ENCODE measurements at regions not wholly inside any gene's neighbourhood (a gene's known extent, or its start where the extent isn't known, plus 50 kb on each side); places are given as distances from the start of the nearest gene placed in this dataset.

DNA sequence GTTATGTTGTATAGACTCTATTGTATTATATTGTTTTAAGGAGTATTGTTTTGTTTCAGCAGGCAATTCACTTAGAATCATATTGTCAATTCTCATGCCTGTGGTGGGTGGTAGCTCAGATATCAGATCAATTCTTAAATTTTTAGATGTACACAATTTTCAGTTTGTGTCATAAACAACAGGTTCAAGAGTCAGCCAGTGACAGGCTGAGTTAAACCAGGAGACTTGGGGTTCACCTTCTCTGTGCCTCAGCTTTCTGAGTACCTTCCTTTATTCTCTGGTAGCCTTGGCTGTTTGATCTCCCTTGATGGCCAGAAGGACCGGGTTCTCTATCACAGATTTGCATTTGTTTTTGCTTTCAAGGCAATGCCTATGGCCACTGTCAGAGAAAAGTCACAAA is 199.9 kb upstream of the KCNMB2 start:
- TF ChIP-seq CTCF (IDR thresholded peaks at IDR 0.05; ENCODE audit: low read length), result no peak
- TF ChIP-seq EZH2phosphoT487 (IDR thresholded peaks at IDR 0.05; ENCODE audit: low read length), result no peak

Data from MM.1S (cell line).